GM12878 (cell line): ENCODE measurements at regions not wholly inside any gene's neighbourhood (a gene's known extent, or its start where the extent isn't known, plus 50 kb on each side); places are given as distances from the start of the nearest gene placed in this dataset.

ENCODE experiments used
- CBFB ChIP-seq: IDR thresholded peaks from 2 replicates; pipeline ENCODE4 v1.6.1; 2016; ENCODE audit warnings: antibody characterized with exemption, low read depth
- CREB1 ChIP-seq: IDR thresholded peaks from 2 replicates; pipeline ENCODE4 v1.6.1; 2012; ENCODE audit warnings: low read depth, mild to moderate bottlenecking, inconsistent platforms
- CREM ChIP-seq: IDR thresholded peaks from 2 replicates; pipeline ENCODE4 v1.6.1; 2014; ENCODE audit warnings: antibody characterized with exemption, low read depth
- EP300 ChIP-seq, 2 experiments: fragments of 150-350 bp in 1 of 2; IDR thresholded peaks; 2 replicates each; pipeline ENCODE4 v1.6.1; 2011 to 2012; ENCODE audit warnings: low read depth in 2 of 2, low read length in 2 of 2, borderline replicate concordance in 1 of 2, improper control_type of control experiment in 1 of 2, inconsistent platforms in 1 of 2; ENCODE audit not compliant: control insufficient read depth in 1 of 2
- NBN ChIP-seq: fragments of 450-650 bp; IDR thresholded peaks from 2 replicates; pipeline ENCODE4 v1.6.1; 2016
- PBX3 ChIP-seq: IDR thresholded peaks from 2 replicates; pipeline ENCODE4 v1.6.1; 2011; ENCODE audit warnings: mild to moderate bottlenecking, low read depth, low read length, moderate library complexity; ENCODE audit not compliant: insufficient replicate concordance
- RELA ChIP-seq: fragments of 450-650 bp; IDR thresholded peaks from 2 replicates; pipeline ENCODE4 v1.8.0; 2014; ENCODE audit warnings: borderline replicate concordance; ENCODE audit not compliant: partially characterized antibody
- SMAD5 ChIP-seq: IDR thresholded peaks from 2 replicates; pipeline ENCODE4 v1.6.1; 2016; ENCODE audit warnings: antibody characterized with exemption, low read depth
- TCF3 ChIP-seq: IDR thresholded peaks from 2 replicates; pipeline ENCODE4 v1.6.1; 2012; ENCODE audit warnings: low read depth, mild to moderate bottlenecking, low read length, borderline replicate concordance; ENCODE audit not compliant: insufficient read depth

GRCh38 chr14:73771848-73772638 is 57.9 kb upstream of the PNMA1 start (continued):
- peak; percentile 20 for TF ChIP-seq PBX3
- TF ChIP-seq EP300 (IDR thresholded peaks at IDR 0.05; ENCODE audit: borderline replicate concordance in 1 of 2, control insufficient read depth in 1 of 2, low read depth in 2 of 2, low read length in 2 of 2) = peak; percentile 73 to 81; a peak in 3 of 4 replicates
- TF ChIP-seq RELA = peak; percentile 33
- TF ChIP-seq NBN = peak; percentile 92
- TF ChIP-seq CREB1 = no peak
- TF ChIP-seq TCF3 = peak; percentile 81; the same call in 1 of the 2 replicates
- TF ChIP-seq CREM = no peak; the same call in 1 of the 2 replicates
- no peak for TF ChIP-seq CBFB
- no peak for TF ChIP-seq SMAD5
